H9 (cell line): ENCODE measurements at regions not wholly inside any gene's neighbourhood (a gene's known extent, or its start where the extent isn't known, plus 50 kb on each side); places are given as distances from the start of the nearest gene placed in this dataset.

Experiments
- DNase-seq: peaks from one replicate; pipeline ENCODE4 v3.0.0-alpha.2; 2017
- H2AFZ ChIP-seq: one replicate; pipeline ENCODE4 v1.6.1; 2013; ENCODE audit warnings: mild to moderate bottlenecking, low read length, control low read depth, moderate library complexity
- H2AK5ac ChIP-seq: 2 replicates; pipeline ENCODE4 v1.6.1; 2013; ENCODE audit warnings: low read length, control low read depth, mixed read lengths; ENCODE audit not compliant: insufficient read length
- H2BK120ac ChIP-seq: one replicate; pipeline ENCODE4 v1.6.1; 2013; ENCODE audit warnings: low read depth, mild to moderate bottlenecking, low read length, control low read depth, inconsistent platforms; ENCODE audit not compliant: poor library complexity, severe bottlenecking
- H2BK12ac ChIP-seq: 2 replicates; pipeline ENCODE4 v1.6.1; 2013; ENCODE audit warnings: low read length, control low read depth, mixed read lengths, low read depth; ENCODE audit not compliant: insufficient read length
- H2BK15ac ChIP-seq: 2 replicates; pipeline ENCODE4 v1.6.1; 2013; ENCODE audit warnings: low read depth, low read length, control low read depth
- H2BK20ac ChIP-seq: one replicate; pipeline ENCODE4 v1.6.1; 2013; ENCODE audit warnings: low read depth, mild to moderate bottlenecking, low read length, control low read depth, inconsistent platforms; ENCODE audit not compliant: poor library complexity, severe bottlenecking
- H2BK5ac ChIP-seq: 2 replicates; pipeline ENCODE4 v1.6.1; 2013; ENCODE audit warnings: low read length, control low read depth, mixed read lengths; ENCODE audit not compliant: insufficient read length
- H3K14ac ChIP-seq: 2 replicates; pipeline ENCODE4 v1.6.1; 2013; ENCODE audit warnings: low read length, control low read depth; ENCODE audit not compliant: insufficient read depth
- H3K18ac ChIP-seq: 2 replicates; pipeline ENCODE4 v1.6.1; 2013; ENCODE audit warnings: low read depth, mild to moderate bottlenecking, mixed read lengths, low read length, control low read depth; ENCODE audit not compliant: insufficient read length
- H3K23ac ChIP-seq: 2 replicates; pipeline ENCODE4 v1.6.1; 2013; ENCODE audit warnings: low read length, control low read depth, mixed read lengths, low read depth; ENCODE audit not compliant: insufficient read length
- H3K23me2 ChIP-seq: 2 replicates; pipeline ENCODE4 v1.6.1; 2013; ENCODE audit warnings: low read depth, mild to moderate bottlenecking, mixed read lengths, low read length, control low read depth; ENCODE audit not compliant: insufficient read length, poor library complexity, severe bottlenecking
- H3K27ac ChIP-seq: 2 replicates; pipeline ENCODE4 v1.5.1; 2013; ENCODE audit warnings: low read length, control low read depth, mixed read lengths, low read depth; ENCODE audit not compliant: insufficient read length
- H3K27me3 ChIP-seq: 2 replicates; pipeline ENCODE4 v1.6.1; 2013; ENCODE audit warnings: low read length, control low read depth, inconsistent platforms; ENCODE audit not compliant: insufficient read depth
- H3K4ac ChIP-seq: 2 replicates; pipeline ENCODE4 v1.6.1; 2013; ENCODE audit warnings: low read depth, mild to moderate bottlenecking, control low read depth, inconsistent platforms, low read length, moderate library complexity
- H3K4me1 ChIP-seq: 2 replicates; pipeline ENCODE4 v1.6.1; 2013; ENCODE audit warnings: low read length, control low read depth, inconsistent platforms; ENCODE audit not compliant: insufficient read depth
- H3K4me2 ChIP-seq: 2 replicates; pipeline ENCODE4 v1.6.1; 2013; ENCODE audit warnings: low read length, control low read depth, mixed read lengths; ENCODE audit not compliant: insufficient read length, insufficient read depth
- H3K56ac ChIP-seq: 2 replicates; pipeline ENCODE4 v1.6.1; 2013; ENCODE audit warnings: low read depth, mild to moderate bottlenecking, mixed read lengths, low read length, control low read depth; ENCODE audit not compliant: insufficient read length
- H3K79me1 ChIP-seq: 2 replicates; pipeline ENCODE4 v1.6.1; 2013; ENCODE audit warnings: low read depth, mild to moderate bottlenecking, moderate library complexity, low read length, control low read depth, inconsistent platforms; ENCODE audit not compliant: insufficient read depth, poor library complexity, severe bottlenecking
- H3K79me2 ChIP-seq: 2 replicates; pipeline ENCODE4 v1.6.1; 2013; ENCODE audit warnings: low read length, control low read depth, inconsistent platforms; ENCODE audit not compliant: insufficient read depth
- H3K9ac ChIP-seq: 2 replicates; pipeline ENCODE4 v1.6.1; 2013; ENCODE audit warnings: low read length, control low read depth, mixed read lengths; ENCODE audit not compliant: insufficient read length; ENCODE audit errors: extremely low read depth
- H3K9me3 ChIP-seq: one replicate; pipeline ENCODE4 v1.6.1; 2013; ENCODE audit warnings: low read depth, low read length, inconsistent platforms; ENCODE audit not compliant: control insufficient read depth
- H3T11ph ChIP-seq: one replicate; pipeline ENCODE4 v1.6.1; 2013; ENCODE audit warnings: mild to moderate bottlenecking, low read length, control low read depth, inconsistent platforms
- H4K20me1 ChIP-seq: one replicate; pipeline ENCODE4 v1.6.1; 2013; ENCODE audit not compliant: control insufficient read depth, insufficient read length, insufficient read depth
- H4K5ac ChIP-seq: 2 replicates; pipeline ENCODE4 v1.6.1; 2013; ENCODE audit warnings: low read depth, mild to moderate bottlenecking, mixed read lengths, low read length, control low read depth; ENCODE audit not compliant: insufficient read length
- H4K8ac ChIP-seq: replicated peaks from 2 replicates; pipeline ENCODE4 v1.6.1; 2013; ENCODE audit warnings: low read length, control low read depth, mixed read lengths, low read depth; ENCODE audit not compliant: insufficient read length
- H4K91ac ChIP-seq: 2 replicates; pipeline ENCODE4 v1.6.1; 2013; ENCODE audit warnings: low read depth, mild to moderate bottlenecking, moderate library complexity, mixed read lengths, low read length, control low read depth; ENCODE audit not compliant: insufficient read length
- H3K27ac Mint-ChIP-seq, 3 experiments: 2 replicates in 2 of 3; 3 replicates in 1 of 3; pipeline ENCODE4 v1.8.0; 2020 to 2021; ENCODE audit warnings: mixed read lengths in 3 of 3, mild to moderate bottlenecking in 1 of 3, moderate library complexity in 1 of 3
- H3K27me3 Mint-ChIP-seq: 2 replicates; pipeline ENCODE4 v1.8.0; 2021; ENCODE audit warnings: low read depth, mild to moderate bottlenecking, moderate library complexity, mixed read lengths
- H3K36me3 Mint-ChIP-seq, 3 experiments: 2 replicates in 2 of 3; 3 replicates in 1 of 3; pipeline ENCODE4 v1.8.0; 2020 to 2021; ENCODE audit warnings: low read depth in 3 of 3, mixed read lengths in 3 of 3; ENCODE audit not compliant: insufficient read depth in 1 of 3
- H3K4me1 Mint-ChIP-seq, 2 experiments: 2 replicates each; pipeline ENCODE4 v1.8.0; 2020; ENCODE audit warnings: mixed read lengths in 2 of 2
- H3K4me3 Mint-ChIP-seq, 2 experiments: 2 replicates in 1 of 2; 3 replicates in 1 of 2; pipeline ENCODE4 v1.8.0; 2020 to 2021; ENCODE audit warnings: mild to moderate bottlenecking in 2 of 2, mixed read lengths in 2 of 2, moderate library complexity in 1 of 2
- H3K9me3 Mint-ChIP-seq, 2 experiments: 2 replicates in 1 of 2; 3 replicates in 1 of 2; pipeline ENCODE4 v1.8.0; 2020; ENCODE audit warnings: mild to moderate bottlenecking in 2 of 2, mixed read lengths in 2 of 2, moderate library complexity in 1 of 2
- WGBS: extraction: QIAGEN DNeasy Blood & Tissue Kit; methylation state at CpG from one replicate; pipeline ENCODE4 v1.1.7; 2013; ENCODE audit warnings: missing lambda C conversion rate, low lambda C conversion rate, mixed read lengths; ENCODE audit not compliant: insufficient read length; ENCODE audit errors: extremely low coverage; 5-methylcytosine and 5-hydroxymethylcytosine counted together
- TF ChIP-seq, protein P1 (sequence below): fragments of 200-600 bp; sonication (generic); conservative IDR thresholded peaks from 3 replicates; pipeline ENCODE4 v1.8.0; 2021; ENCODE audit warnings: antibody characterized with exemption, mild to moderate bottlenecking

DNA sequence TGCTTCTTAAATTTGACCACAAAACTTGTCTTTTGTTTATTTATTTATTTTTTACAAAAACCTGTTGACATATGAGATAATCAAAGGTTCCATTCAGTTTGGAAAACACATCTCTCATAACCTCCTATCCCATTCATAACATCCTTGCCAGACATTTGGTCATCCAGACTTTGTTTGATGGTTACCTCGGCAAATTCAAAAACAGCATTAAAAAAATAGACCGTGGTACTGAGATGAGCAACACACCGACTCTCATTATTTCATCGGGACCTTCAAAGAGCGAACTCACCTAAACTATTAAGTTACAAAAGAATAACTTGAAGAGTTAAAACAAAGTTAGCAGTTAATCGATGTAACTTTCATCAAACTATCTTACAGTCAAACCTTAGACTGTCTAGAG is 85.8 kb upstream of the RPS6KA3 start:
- Mint-ChIP-seq H3K27ac (no peak overlapping the region), H3K36me3 (no peaks in the 10 kb centered on the region; a peak in 1 of 7 replicates), H3K4me1 (no peaks in the 10 kb centered on the region), H3K9me3 (peaks cover 45 to 69% of the 10 kb centered on the region in 2 experiments), H3K27me3 (no peaks in the 10 kb centered on the region), H3K4me3 (no peak overlapping the region)
- H3K4ac ChIP-seq: no peak overlapping the region
- H3K4me1 ChIP-seq: no peaks in the 10 kb centered on the region
- H2BK15ac ChIP-seq: no peak overlapping the region
- H3K27ac ChIP-seq: no peak overlapping the region
- H3K4me2 ChIP-seq: no peak overlapping the region
- H2BK120ac ChIP-seq: no peak overlapping the region
- no peak overlapping the region for H4K8ac ChIP-seq
- H2AK5ac ChIP-seq: no peak overlapping the region
- peaks cover 35% of the 10 kb centered on the region for H3K9me3 ChIP-seq
- H3K14ac ChIP-seq: no peak overlapping the region
- no peak for DNase-seq
- no peak overlapping the region for H2BK20ac ChIP-seq
- H2BK5ac ChIP-seq: no peak overlapping the region
- WGBS: no CpG with 5 or more reads among the region's 6 CpGs
- no peak overlapping the region for H3K56ac ChIP-seq
- H4K91ac ChIP-seq: no peak overlapping the region
- no peak overlapping the region for H3T11ph ChIP-seq
- no peak overlapping the region for H3K18ac ChIP-seq
- no peak overlapping the region for H3K23ac ChIP-seq
- H3K27me3 ChIP-seq: no peaks in the 10 kb centered on the region
- H3K79me2 ChIP-seq: no peaks in the 10 kb centered on the region
- H4K20me1 ChIP-seq: no peaks in the 10 kb centered on the region
- H3K79me1 ChIP-seq: no peaks in the 10 kb centered on the region
- H3K23me2 ChIP-seq: no peaks in the 10 kb centered on the region
- H2BK12ac ChIP-seq: no peak overlapping the region
- no peak overlapping the region for H3K9ac ChIP-seq
- TF ChIP-seq, protein P1, sequence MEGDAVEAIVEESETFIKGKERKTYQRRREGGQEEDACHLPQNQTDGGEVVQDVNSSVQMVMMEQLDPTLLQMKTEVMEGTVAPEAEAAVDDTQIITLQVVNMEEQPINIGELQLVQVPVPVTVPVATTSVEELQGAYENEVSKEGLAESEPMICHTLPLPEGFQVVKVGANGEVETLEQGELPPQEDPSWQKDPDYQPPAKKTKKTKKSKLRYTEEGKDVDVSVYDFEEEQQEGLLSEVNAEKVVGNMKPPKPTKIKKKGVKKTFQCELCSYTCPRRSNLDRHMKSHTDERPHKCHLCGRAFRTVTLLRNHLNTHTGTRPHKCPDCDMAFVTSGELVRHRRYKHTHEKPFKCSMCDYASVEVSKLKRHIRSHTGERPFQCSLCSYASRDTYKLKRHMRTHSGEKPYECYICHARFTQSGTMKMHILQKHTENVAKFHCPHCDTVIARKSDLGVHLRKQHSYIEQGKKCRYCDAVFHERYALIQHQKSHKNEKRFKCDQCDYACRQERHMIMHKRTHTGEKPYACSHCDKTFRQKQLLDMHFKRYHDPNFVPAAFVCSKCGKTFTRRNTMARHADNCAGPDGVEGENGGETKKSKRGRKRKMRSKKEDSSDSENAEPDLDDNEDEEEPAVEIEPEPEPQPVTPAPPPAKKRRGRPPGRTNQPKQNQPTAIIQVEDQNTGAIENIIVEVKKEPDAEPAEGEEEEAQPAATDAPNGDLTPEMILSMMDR: no peak
- no peak overlapping the region for H2AFZ ChIP-seq
- no peak overlapping the region for H4K5ac ChIP-seq
